Lung (tissue), 11 donors: ENCODE measurements at regions not wholly inside any gene's neighbourhood (a gene's known extent, or its start where the extent isn't known, plus 50 kb on each side); places are given as distances from the start of the nearest gene placed in this dataset.

Experiments used
- ATAC-seq: fragments of 200-7000 bp; cut with Tn5 transposase; one replicate; pipeline ENCODE4 v1.9.1; 2020; ENCODE audit warnings: moderate number of reproducible peaks; ENCODE audit not compliant: insufficient read depth, low FRiP score
- DNase-seq, 3 donors: peaks; one replicate each; pipeline ENCODE4 v3.0.0-alpha.2; 2013 to 2017
- H3K27ac ChIP-seq, 2 donors: one replicate each; pipeline ENCODE4 v1.5.1; 2013; ENCODE audit warnings: mild to moderate bottlenecking in 2 of 2, moderate library complexity in 2 of 2, control low read depth in 1 of 2, inconsistent platforms in 1 of 2, low read depth in 1 of 2, low read length in 1 of 2
- H3K27me3 ChIP-seq, 3 donors: one replicate each; pipeline ENCODE4 v1.5.1; 2013; ENCODE audit warnings: low read length in 2 of 3; ENCODE audit not compliant: control insufficient read depth in 3 of 3, insufficient read depth in 3 of 3
- H3K36me3 ChIP-seq, 4 donors: one replicate each; pipeline ENCODE4 v1.5.1; 2013; ENCODE audit warnings: low read length in 4 of 4, mild to moderate bottlenecking in 1 of 4, moderate library complexity in 1 of 4; ENCODE audit not compliant: control insufficient read depth in 4 of 4, insufficient read depth in 4 of 4
- H3K4me1 ChIP-seq, 5 donors: one replicate each; pipeline ENCODE4 v1.5.1; 2013; ENCODE audit warnings: low read length in 5 of 5, mild to moderate bottlenecking in 2 of 5, moderate library complexity in 1 of 5; ENCODE audit not compliant: control insufficient read depth in 5 of 5, insufficient read depth in 5 of 5
- H3K4me3 ChIP-seq: one replicate; pipeline ENCODE4 v1.5.1; 2013; ENCODE audit warnings: mild to moderate bottlenecking, control low read depth, moderate library complexity
- H3K9ac ChIP-seq, 2 donors: one replicate each; pipeline ENCODE4 v1.5.1; 2013; ENCODE audit warnings: low read length in 2 of 2, control low read depth in 1 of 2; ENCODE audit not compliant: insufficient read depth in 1 of 2
- H3K9me3 ChIP-seq, 4 donors: one replicate each; pipeline ENCODE4 v1.5.1; 2013; ENCODE audit warnings: low read length in 3 of 4, mild to moderate bottlenecking in 1 of 4, moderate library complexity in 1 of 4; ENCODE audit not compliant: control insufficient read depth in 4 of 4, insufficient read depth in 3 of 4
- WGBS, 2 donors: extraction: QIAGEN DNeasy Blood & Tissue Kit; methylation state at CpG; one replicate each; pipeline ENCODE4 v1.1.7; 2013; 5-methylcytosine and 5-hydroxymethylcytosine counted together
- TF ChIP-seq, protein P1 (sequence below): IDR thresholded peaks from 2 replicates; pipeline ENCODE4 v1.5.1; 2012; ENCODE audit warnings: mild to moderate bottlenecking; ENCODE audit errors: control extremely low read depth, extremely low read depth
- donor health status: control.
- donor health status: control.
- donor health status: Bipolar disorder and iron deficiency.
- donor health status: healthy.
- donor health status: DM: yes; HTN: yes; CAD: no.

DNA sequence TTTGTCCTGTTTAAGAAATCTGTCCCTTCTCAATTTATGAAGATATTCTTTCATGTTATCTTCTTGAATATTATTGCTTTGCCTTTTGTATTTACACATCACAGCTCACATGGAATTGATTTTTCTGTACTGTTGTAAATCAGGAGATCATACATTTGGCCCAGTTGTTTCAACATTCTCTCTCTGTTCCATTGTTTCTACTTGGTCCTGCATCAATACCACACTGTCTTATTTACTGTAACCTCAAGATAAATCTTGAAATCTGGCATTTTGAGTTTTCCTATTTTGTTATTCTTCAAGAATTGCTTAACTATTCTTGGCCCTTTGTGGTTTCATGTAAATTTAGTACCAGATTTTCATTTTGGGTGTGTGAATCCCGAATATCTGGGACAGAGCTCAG, 121.7 kb upstream of the CCN2 start:
- no peak for ATAC-seq
- H3K27me3 ChIP-seq: no peaks in the 10 kb centered on the region
- DNase-seq: no peak
- no peaks in the 10 kb centered on the region for H3K36me3 ChIP-seq
- TF ChIP-seq, protein P1, sequence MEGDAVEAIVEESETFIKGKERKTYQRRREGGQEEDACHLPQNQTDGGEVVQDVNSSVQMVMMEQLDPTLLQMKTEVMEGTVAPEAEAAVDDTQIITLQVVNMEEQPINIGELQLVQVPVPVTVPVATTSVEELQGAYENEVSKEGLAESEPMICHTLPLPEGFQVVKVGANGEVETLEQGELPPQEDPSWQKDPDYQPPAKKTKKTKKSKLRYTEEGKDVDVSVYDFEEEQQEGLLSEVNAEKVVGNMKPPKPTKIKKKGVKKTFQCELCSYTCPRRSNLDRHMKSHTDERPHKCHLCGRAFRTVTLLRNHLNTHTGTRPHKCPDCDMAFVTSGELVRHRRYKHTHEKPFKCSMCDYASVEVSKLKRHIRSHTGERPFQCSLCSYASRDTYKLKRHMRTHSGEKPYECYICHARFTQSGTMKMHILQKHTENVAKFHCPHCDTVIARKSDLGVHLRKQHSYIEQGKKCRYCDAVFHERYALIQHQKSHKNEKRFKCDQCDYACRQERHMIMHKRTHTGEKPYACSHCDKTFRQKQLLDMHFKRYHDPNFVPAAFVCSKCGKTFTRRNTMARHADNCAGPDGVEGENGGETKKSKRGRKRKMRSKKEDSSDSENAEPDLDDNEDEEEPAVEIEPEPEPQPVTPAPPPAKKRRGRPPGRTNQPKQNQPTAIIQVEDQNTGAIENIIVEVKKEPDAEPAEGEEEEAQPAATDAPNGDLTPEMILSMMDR: no peak
- WGBS, 2 donors: 82 to 85% methylated on average over 1 of the region's 1 CpG
- no peaks in the 10 kb centered on the region for H3K4me1 ChIP-seq
- no peak overlapping the region for H3K27ac ChIP-seq
- no peak overlapping the region for H3K4me3 ChIP-seq
- H3K9ac ChIP-seq: no peak overlapping the region
- no peaks in the 10 kb centered on the region for H3K9me3 ChIP-seq

DNA sequence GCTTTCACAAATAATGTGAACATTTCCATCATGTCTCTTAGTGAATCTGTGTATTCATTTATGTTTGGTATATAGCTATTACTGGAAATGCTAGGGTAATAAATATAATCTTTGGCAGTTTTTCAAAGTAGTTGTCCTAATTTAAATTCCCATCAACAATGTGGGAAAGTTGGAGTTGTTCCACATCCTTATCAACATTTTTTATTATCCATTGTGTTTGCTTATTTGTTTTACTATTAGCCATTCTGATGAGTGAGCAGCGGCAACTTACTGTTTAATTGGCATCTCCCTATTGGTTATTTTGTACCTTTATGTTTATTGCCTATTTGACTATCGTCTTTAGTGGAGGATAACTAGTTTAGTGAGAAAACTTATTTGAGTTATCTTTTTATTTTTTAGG, 121.1 kb upstream of the CCN2 start:
- no peak overlapping the region for H3K4me3 ChIP-seq
- no peak overlapping the region for H3K9ac ChIP-seq
- 72 to 76% methylated on average over 2 of the region's 2 CpGs for WGBS, 2 donors
- no peaks in the 10 kb centered on the region for H3K9me3 ChIP-seq
- H3K27ac ChIP-seq: no peak overlapping the region
- no peaks in the 10 kb centered on the region for H3K27me3 ChIP-seq
- ATAC-seq: no peak
- no peaks in the 10 kb centered on the region for H3K36me3 ChIP-seq
- TF ChIP-seq, protein P1: no peak
- no peaks in the 10 kb centered on the region for H3K4me1 ChIP-seq
- no peak for DNase-seq

- H3K36me3 ChIP-seq: no peaks in the 10 kb centered on the region
- TF ChIP-seq, protein P1: no peak
- 44 to 45% methylated on average over 1 of the region's 1 CpG for WGBS, 2 donors
Observed at GRCh38 chr6:132070356-132070755, 119.2 kb upstream of the CCN2 start.

GRCh38 chr6:132068766-132069165, 117.6 kb upstream of the CCN2 start:
- ATAC-seq (no peak), DNase-seq (no peak)
- 87 to 91% methylated on average over 3 of the region's 3 CpGs for WGBS, 2 donors
- Histone ChIP-seq H3K27ac (no peak overlapping the region), H3K9ac (no peak overlapping the region), H3K9me3 (no peaks in the 10 kb centered on the region), H3K4me3 (no peak overlapping the region), H3K27me3 (no peaks in the 10 kb centered on the region), H3K36me3 (no peaks in the 10 kb centered on the region), H3K4me1 (no peaks in the 10 kb centered on the region)
- TF ChIP-seq, protein P1: no peak

More at GRCh38 chr6:132070356-132070755, 119.2 kb upstream of the CCN2 start:
- DNase-seq (peak in 1 of 3 donors; percentile 5), ATAC-seq (no peak)
- Histone ChIP-seq H3K27me3 (no peaks in the 10 kb centered on the region), H3K27ac (no peak overlapping the region), H3K4me1 (no peaks in the 10 kb centered on the region), H3K9me3 (no peaks in the 10 kb centered on the region), H3K4me3 (no peak overlapping the region), H3K9ac (no peak overlapping the region)
